ACC112 (cell line): ENCODE measurements at regions not wholly inside any gene's neighbourhood (a gene's known extent, or its start where the extent isn't known, plus 50 kb on each side); places are given as distances from the start of the nearest gene placed in this dataset.

Source experiments
- H2AFZ ChIP-seq: fragments of 200-600 bp; sonication (generic); one replicate; pipeline ENCODE4 v1.6.0; 2017; ENCODE audit warnings: antibody characterized with exemption, low read length; ENCODE audit not compliant: unreplicated experiment
- H3K27ac ChIP-seq: fragments of 200-600 bp; sonication (generic); 2 replicates; pipeline ENCODE4 v1.5.1; 2014; ENCODE audit warnings: low read depth, mild to moderate bottlenecking, antibody characterized with exemption, low read length, moderate library complexity
- H3K27me3 ChIP-seq: fragments of 200-600 bp; sonication (generic); 2 replicates; pipeline ENCODE4 v1.6.1; 2014; ENCODE audit warnings: mild to moderate bottlenecking, antibody characterized with exemption, low read length, moderate library complexity, mixed read lengths; ENCODE audit not compliant: insufficient read depth
- H3K36me3 ChIP-seq: fragments of 200-600 bp; sonication (generic); 2 replicates; pipeline ENCODE4 v1.6.1; 2016; ENCODE audit warnings: mild to moderate bottlenecking, antibody characterized with exemption, low read length, moderate library complexity, mixed read lengths; ENCODE audit not compliant: insufficient read depth
- H3K4me1 ChIP-seq: fragments of 200-600 bp; sonication (generic); one replicate; pipeline ENCODE4 v1.6.1; 2016; ENCODE audit warnings: low read length, mixed read lengths; ENCODE audit not compliant: insufficient read depth, unreplicated experiment, control insufficient read depth
- H3K4me3 ChIP-seq: fragments of 200-600 bp; sonication (generic); 2 replicates; pipeline ENCODE4 v1.5.1; 2014; ENCODE audit warnings: mild to moderate bottlenecking, low read depth, low read length
- H3K79me2 ChIP-seq: fragments of 200-600 bp; sonication (generic); one replicate; pipeline ENCODE4 v1.6.0; 2016; ENCODE audit warnings: low read length; ENCODE audit not compliant: control insufficient read depth, unreplicated experiment, insufficient read depth

- Histone ChIP-seq H3K4me1 (no peaks in the 10 kb centered on the region), H3K4me3 (no peak overlapping the region), H3K36me3 (no peaks in the 10 kb centered on the region), H3K27ac (no peak overlapping the region), H3K27me3 (peaks cover 36% of the 10 kb centered on the region), H2AFZ (no peak overlapping the region), H3K79me2 (no peaks in the 10 kb centered on the region)
Measured at GRCh38 chr18:10279471-10279870, 175.0 kb upstream of the APCDD1 start.

- no peak overlapping the region for H3K27ac ChIP-seq
- H3K4me1 ChIP-seq: no peaks in the 10 kb centered on the region
- H2AFZ ChIP-seq: no peak overlapping the region
- H3K27me3 ChIP-seq: peaks cover 36% of the 10 kb centered on the region
- no peak overlapping the region for H3K4me3 ChIP-seq
- no peaks in the 10 kb centered on the region for H3K36me3 ChIP-seq
- H3K79me2 ChIP-seq: no peaks in the 10 kb centered on the region
Measured at GRCh38 chr18:10279905-10280644, 174.4 kb upstream of the APCDD1 start.

GRCh38 chr18:10284540-10285282 lies 169.7 kb upstream of the APCDD1 start:
- Histone ChIP-seq H3K4me1 (no peaks in the 10 kb centered on the region), H3K27ac (no peak overlapping the region), H3K36me3 (no peaks in the 10 kb centered on the region), H3K27me3 (peaks cover 29% of the 10 kb centered on the region), H3K79me2 (no peaks in the 10 kb centered on the region), H2AFZ (no peak overlapping the region), H3K4me3 (no peak overlapping the region)

- H3K27ac ChIP-seq: no peak overlapping the region
- H3K4me3 ChIP-seq: no peak overlapping the region
Measured at GRCh38 chr18:10285283-10285640, 169.2 kb upstream of the APCDD1 start.

GRCh38 chr18:10286580-10287150 lies 167.8 kb upstream of the APCDD1 start:
- H3K4me3 ChIP-seq: no peak overlapping the region
- H3K27ac ChIP-seq: no peak overlapping the region
- no peaks in the 10 kb centered on the region for H3K79me2 ChIP-seq
- no peaks in the 10 kb centered on the region for H3K36me3 ChIP-seq
- no peak overlapping the region for H2AFZ ChIP-seq
- peaks cover 23% of the 10 kb centered on the region for H3K27me3 ChIP-seq
- H3K4me1 ChIP-seq: no peaks in the 10 kb centered on the region

More at GRCh38 chr18:10285283-10285640, 169.2 kb upstream of the APCDD1 start:
- H3K27me3 ChIP-seq: peaks cover 24% of the 10 kb centered on the region
- no peaks in the 10 kb centered on the region for H3K4me1 ChIP-seq
- H3K79me2 ChIP-seq: no peaks in the 10 kb centered on the region
- no peak overlapping the region for H2AFZ ChIP-seq
- no peaks in the 10 kb centered on the region for H3K36me3 ChIP-seq

- H3K4me1 ChIP-seq: no peaks in the 10 kb centered on the region
- peaks cover 17% of the 10 kb centered on the region; the same call in 1 of the 2 replicates for H3K27me3 ChIP-seq
- H3K36me3 ChIP-seq: no peaks in the 10 kb centered on the region
- no peak overlapping the region for H3K4me3 ChIP-seq
- H2AFZ ChIP-seq: no peak overlapping the region
- no peaks in the 10 kb centered on the region for H3K79me2 ChIP-seq
- H3K27ac ChIP-seq: no peak overlapping the region
Measured at GRCh38 chr18:10289251-10289650, 165.2 kb upstream of the APCDD1 start.

GRCh38 chr18:10289951-10290637 lies 164.3 kb upstream of the APCDD1 start:
- no peaks in the 10 kb centered on the region for H3K36me3 ChIP-seq
- H3K27me3 ChIP-seq: peaks cover 12% of the 10 kb centered on the region; the same call in 1 of the 2 replicates
- H3K4me1 ChIP-seq: no peaks in the 10 kb centered on the region
- H3K4me3 ChIP-seq: no peak overlapping the region
- no peak overlapping the region for H2AFZ ChIP-seq
- no peaks in the 10 kb centered on the region for H3K79me2 ChIP-seq
- no peak overlapping the region for H3K27ac ChIP-seq

GRCh38 chr18:10290638-10291235 lies 163.7 kb upstream of the APCDD1 start:
- H3K36me3 ChIP-seq: no peaks in the 10 kb centered on the region
- H3K27ac ChIP-seq: no peak overlapping the region
- no peaks in the 10 kb centered on the region for H3K4me1 ChIP-seq
- no peak overlapping the region for H3K4me3 ChIP-seq
- peaks cover 5% of the 10 kb centered on the region; the same call in 1 of the 2 replicates for H3K27me3 ChIP-seq
- H2AFZ ChIP-seq: no peak overlapping the region
- H3K79me2 ChIP-seq: no peaks in the 10 kb centered on the region

- Histone ChIP-seq H3K36me3 (no peaks in the 10 kb centered on the region), H3K27ac (no peak overlapping the region), H3K4me3 (no peak overlapping the region), H3K27me3 (peaks cover 3% of the 10 kb centered on the region; the same call in 1 of the 2 replicates), H2AFZ (peak overlapping the region; percentile 25), H3K4me1 (no peaks in the 10 kb centered on the region), H3K79me2 (no peaks in the 10 kb centered on the region)
Measured at GRCh38 chr18:10291568-10291981, 162.9 kb upstream of the APCDD1 start.

- no peaks in the 10 kb centered on the region for H3K4me1 ChIP-seq
- no peaks in the 10 kb centered on the region for H3K79me2 ChIP-seq
- H3K27me3 ChIP-seq: no peaks in the 10 kb centered on the region
- no peak overlapping the region for H3K27ac ChIP-seq
- H2AFZ ChIP-seq: no peak overlapping the region
- no peak overlapping the region for H3K4me3 ChIP-seq
- H3K36me3 ChIP-seq: no peaks in the 10 kb centered on the region
Measured at GRCh38 chr18:10293966-10294365, 160.5 kb upstream of the APCDD1 start.
